ENCODE measurements at regions not wholly inside any gene's neighbourhood (a gene's known extent, or its start where the extent isn't known, plus 50 kb on each side); places are given as distances from the start of the nearest gene placed in this dataset.
"Not testable (repeated sequence)": the region's sequence is repeated elsewhere in the genome, so short reads cannot be mapped to it uniquely, and the experiment has no call there.

GRCh38 chr5:164326219-164326618, 820.8 kb downstream of the MAT2B start:
- H2AFZ ChIP-seq (ENCODE audit: low read depth, low read length, severe bottlenecking), result no peak overlapping the region
- H3K9ac ChIP-seq (ENCODE audit: low read length), result no peak overlapping the region
- TF ChIP-seq, protein P1, sequence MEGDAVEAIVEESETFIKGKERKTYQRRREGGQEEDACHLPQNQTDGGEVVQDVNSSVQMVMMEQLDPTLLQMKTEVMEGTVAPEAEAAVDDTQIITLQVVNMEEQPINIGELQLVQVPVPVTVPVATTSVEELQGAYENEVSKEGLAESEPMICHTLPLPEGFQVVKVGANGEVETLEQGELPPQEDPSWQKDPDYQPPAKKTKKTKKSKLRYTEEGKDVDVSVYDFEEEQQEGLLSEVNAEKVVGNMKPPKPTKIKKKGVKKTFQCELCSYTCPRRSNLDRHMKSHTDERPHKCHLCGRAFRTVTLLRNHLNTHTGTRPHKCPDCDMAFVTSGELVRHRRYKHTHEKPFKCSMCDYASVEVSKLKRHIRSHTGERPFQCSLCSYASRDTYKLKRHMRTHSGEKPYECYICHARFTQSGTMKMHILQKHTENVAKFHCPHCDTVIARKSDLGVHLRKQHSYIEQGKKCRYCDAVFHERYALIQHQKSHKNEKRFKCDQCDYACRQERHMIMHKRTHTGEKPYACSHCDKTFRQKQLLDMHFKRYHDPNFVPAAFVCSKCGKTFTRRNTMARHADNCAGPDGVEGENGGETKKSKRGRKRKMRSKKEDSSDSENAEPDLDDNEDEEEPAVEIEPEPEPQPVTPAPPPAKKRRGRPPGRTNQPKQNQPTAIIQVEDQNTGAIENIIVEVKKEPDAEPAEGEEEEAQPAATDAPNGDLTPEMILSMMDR (IDR thresholded peaks at IDR 0.05; ENCODE audit: insufficient read depth, low read length, poor library complexity, severe bottlenecking), result peak; percentile 23
- TF ChIP-seq EZH2phosphoT487 (conservative IDR thresholded peaks at IDR 0.05; ENCODE audit: low read length), result no peak
- H3F3A ChIP-seq (ENCODE audit: insufficient read depth), result no peaks in the 10 kb centered on the region
- H3K4me3 ChIP-seq (ENCODE audit: insufficient read depth, low read length, poor library complexity, severe bottlenecking), result no peak overlapping the region
- no peak overlapping the region for H3K4me2 ChIP-seq (ENCODE audit: low read depth, low read length, poor library complexity, severe bottlenecking)
- no peaks in the 10 kb centered on the region for H3K79me2 ChIP-seq (ENCODE audit: insufficient read depth, low read length)
- H3K9me3 ChIP-seq (ENCODE audit: insufficient read depth, low read length), result no peaks in the 10 kb centered on the region
- no peaks in the 10 kb centered on the region for H4K20me1 ChIP-seq (ENCODE audit: low read depth, low read length)
- H3K27me3 ChIP-seq (ENCODE audit: low read length), result no peaks in the 10 kb centered on the region
- no peak overlapping the region for H3K27ac ChIP-seq (ENCODE audit: low read depth, low read length)
- no peaks in the 10 kb centered on the region for H3K9me2 ChIP-seq (replicated peaks; ENCODE audit: insufficient read depth, low read length)
- H3K36me3 ChIP-seq (ENCODE audit: low read length), result no peaks in the 10 kb centered on the region

DNA sequence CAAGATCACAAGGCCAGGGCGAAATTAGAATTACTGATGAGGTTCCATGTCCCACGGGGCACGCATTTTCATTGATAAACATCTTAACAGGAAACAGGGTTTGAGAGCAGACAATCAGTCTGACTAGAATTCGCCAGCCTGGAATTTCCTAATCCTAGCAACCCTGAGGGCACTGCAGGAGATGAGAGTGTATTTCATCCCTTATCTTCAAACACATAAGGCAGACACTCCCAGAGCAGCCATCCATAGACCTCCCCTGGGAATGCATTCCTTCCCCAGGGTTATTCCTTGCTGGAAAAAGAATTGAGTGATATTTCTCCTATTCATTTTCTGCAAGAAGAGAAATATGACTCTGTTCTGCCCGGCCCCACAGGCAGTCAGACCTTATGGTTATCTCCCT, 821.7 kb downstream of the MAT2B start:
- H3K9me2 ChIP-seq (replicated peaks; ENCODE audit: insufficient read depth, low read length); H3K9me3 ChIP-seq (ENCODE audit: insufficient read depth, low read length); H3K9ac ChIP-seq (ENCODE audit: low read length); H3F3A ChIP-seq (ENCODE audit: insufficient read depth); H3K4me3 ChIP-seq (ENCODE audit: insufficient read depth, low read length, poor library complexity, severe bottlenecking); H3K4me2 ChIP-seq (ENCODE audit: low read depth, low read length, poor library complexity, severe bottlenecking); H3K27me3 ChIP-seq (ENCODE audit: low read length); H3K79me2 ChIP-seq (ENCODE audit: insufficient read depth, low read length); H4K20me1 ChIP-seq (ENCODE audit: low read depth, low read length); H3K27ac ChIP-seq (ENCODE audit: low read depth, low read length); H2AFZ ChIP-seq (ENCODE audit: low read depth, low read length, severe bottlenecking); H3K36me3 ChIP-seq (ENCODE audit: low read length): not testable (repeated sequence)

DNA sequence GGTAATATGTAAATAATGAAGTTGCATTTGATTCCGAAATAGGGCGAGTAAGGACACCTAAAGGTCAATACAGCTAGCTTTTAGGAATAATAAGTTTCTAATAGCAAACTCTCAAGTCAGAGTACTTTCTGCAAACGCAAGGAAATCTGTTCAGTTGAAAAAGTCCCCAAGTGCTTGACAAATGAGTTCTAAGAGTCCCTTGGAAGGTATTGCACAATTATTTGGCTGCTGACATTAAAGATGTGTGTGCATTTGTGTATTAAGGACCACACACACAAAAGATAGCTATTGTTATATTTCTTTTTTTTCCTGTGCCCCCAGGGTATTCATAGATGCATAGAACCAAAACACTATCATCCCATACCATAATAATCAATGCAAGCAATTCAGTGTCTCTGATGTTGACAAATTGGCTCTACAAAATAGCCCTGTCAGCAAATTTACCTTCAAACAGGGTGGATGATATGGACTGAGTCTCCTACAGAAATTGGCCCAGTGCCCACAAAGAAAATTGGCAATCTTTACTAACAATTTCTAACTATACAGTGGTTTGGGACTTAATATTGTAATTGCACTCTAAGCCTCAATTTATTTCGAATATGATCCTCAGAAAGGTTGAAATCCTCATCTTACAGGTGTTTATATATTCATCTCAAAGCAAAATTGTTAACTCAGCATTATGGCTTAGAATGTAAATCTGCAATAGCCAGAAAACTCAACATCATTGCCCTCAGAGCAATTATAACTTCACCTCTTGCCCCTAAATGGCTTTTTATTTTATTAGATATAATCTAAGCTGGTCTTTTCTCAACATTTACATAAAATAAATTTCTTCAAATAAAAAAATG, 827.2 kb downstream of the MAT2B start:
- Histone ChIP-seq H3K4me2 (ENCODE audit: low read depth, low read length, poor library complexity, severe bottlenecking) (no peak overlapping the region), H3K79me2 (ENCODE audit: insufficient read depth, low read length) (no peaks in the 10 kb centered on the region), H3K9me3 (ENCODE audit: insufficient read depth, low read length) (no peaks in the 10 kb centered on the region), H3K9ac (ENCODE audit: low read length) (no peak overlapping the region), H3F3A (ENCODE audit: insufficient read depth) (no peaks in the 10 kb centered on the region), H2AFZ (ENCODE audit: low read depth, low read length, severe bottlenecking) (no peak overlapping the region), H3K36me3 (ENCODE audit: low read length) (no peaks in the 10 kb centered on the region), H3K4me3 (ENCODE audit: insufficient read depth, low read length, poor library complexity, severe bottlenecking) (no peak overlapping the region), H3K27ac (ENCODE audit: low read depth, low read length) (no peak overlapping the region), H3K27me3 (ENCODE audit: low read length) (no peaks in the 10 kb centered on the region), H4K20me1 (ENCODE audit: low read depth, low read length) (no peaks in the 10 kb centered on the region), H3K9me2 (replicated peaks; ENCODE audit: insufficient read depth, low read length) (no peaks in the 10 kb centered on the region)
- no peak for TF ChIP-seq EZH2phosphoT487 (conservative IDR thresholded peaks at IDR 0.05; ENCODE audit: low read length)
- TF ChIP-seq, protein P1 (IDR thresholded peaks at IDR 0.05; ENCODE audit: insufficient read depth, low read length, poor library complexity, severe bottlenecking), result no peak

GRCh38 chr5:164335837-164336236, 830.4 kb downstream of the MAT2B start:
- TF ChIP-seq, protein P1 (IDR thresholded peaks at IDR 0.05; ENCODE audit: insufficient read depth, low read length, poor library complexity, severe bottlenecking), result no peak
- TF ChIP-seq EZH2phosphoT487 (conservative IDR thresholded peaks at IDR 0.05; ENCODE audit: low read length), result no peak
- Histone ChIP-seq H3K27ac (ENCODE audit: low read depth, low read length) (no peak overlapping the region), H4K20me1 (ENCODE audit: low read depth, low read length) (no peaks in the 10 kb centered on the region), H3K79me2 (ENCODE audit: insufficient read depth, low read length) (no peaks in the 10 kb centered on the region), H3F3A (ENCODE audit: insufficient read depth) (no peaks in the 10 kb centered on the region), H3K9me3 (ENCODE audit: insufficient read depth, low read length) (no peaks in the 10 kb centered on the region), H3K9ac (ENCODE audit: low read length) (no peak overlapping the region), H2AFZ (ENCODE audit: low read depth, low read length, severe bottlenecking) (no peak overlapping the region), H3K9me2 (replicated peaks; ENCODE audit: insufficient read depth, low read length) (no peaks in the 10 kb centered on the region), H3K4me2 (ENCODE audit: low read depth, low read length, poor library complexity, severe bottlenecking) (no peak overlapping the region), H3K4me3 (ENCODE audit: insufficient read depth, low read length, poor library complexity, severe bottlenecking) (no peak overlapping the region), H3K27me3 (ENCODE audit: low read length) (no peaks in the 10 kb centered on the region), H3K36me3 (ENCODE audit: low read length) (no peaks in the 10 kb centered on the region)

Measured in SU-DHL-6 (cell line).